ENCODE measurements at regions not wholly inside any gene's neighbourhood (a gene's known extent, or its start where the extent isn't known, plus 50 kb on each side); places are given as distances from the start of the nearest gene placed in this dataset.

- Mint-ChIP-seq H3K36me3 (ENCODE audit: low read depth) (no peaks in the 10 kb centered on the region), H3K27me3 (ENCODE audit: low read depth) (no peaks in the 10 kb centered on the region), H3K4me3 (ENCODE audit: unreplicated experiment) (no peak overlapping the region), H3K4me1 (ENCODE audit: low read depth) (peaks cover 11% of the 10 kb centered on the region), H3K27ac (ENCODE audit: unreplicated experiment) (no peak overlapping the region), H3K9me3 (ENCODE audit: low read depth) (no peaks in the 10 kb centered on the region)
- TF ChIP-seq CTCF (IDR thresholded peaks at IDR 0.05), result no peak
- no peak for DNase-seq (ENCODE audit: low spot score)
These were observed 86.2 kb upstream of the ARID1B start for GRCh38 chr6:156691018-156691417.

- H3K27me3 Mint-ChIP-seq (ENCODE audit: low read depth), result no peaks in the 10 kb centered on the region
- no peaks in the 10 kb centered on the region for H3K9me3 Mint-ChIP-seq (ENCODE audit: low read depth)
- no peak overlapping the region for H3K4me3 Mint-ChIP-seq (ENCODE audit: unreplicated experiment)
- DNase-seq (ENCODE audit: low spot score), result no peak
- TF ChIP-seq CTCF (IDR thresholded peaks at IDR 0.05), result no peak
- H3K4me1 Mint-ChIP-seq (ENCODE audit: low read depth), result peaks cover 14% of the 10 kb centered on the region
- no peaks in the 10 kb centered on the region for H3K36me3 Mint-ChIP-seq (ENCODE audit: low read depth)
- H3K27ac Mint-ChIP-seq (ENCODE audit: unreplicated experiment), result no peak overlapping the region
These were observed 87.5 kb upstream of the ARID1B start for GRCh38 chr6:156689656-156690055.

- Mint-ChIP-seq H3K4me3 (ENCODE audit: unreplicated experiment) (no peak overlapping the region), H3K36me3 (ENCODE audit: low read depth) (no peaks in the 10 kb centered on the region), H3K9me3 (ENCODE audit: low read depth) (no peaks in the 10 kb centered on the region), H3K27ac (ENCODE audit: unreplicated experiment) (peak overlapping the region; percentile 13), H3K4me1 (ENCODE audit: low read depth) (peaks cover 14% of the 10 kb centered on the region), H3K27me3 (ENCODE audit: low read depth) (no peaks in the 10 kb centered on the region)
- DNase-seq (ENCODE audit: low spot score), result no peak
- TF ChIP-seq CTCF (IDR thresholded peaks at IDR 0.05), result no peak
These were observed 88.6 kb upstream of the ARID1B start for GRCh38 chr6:156688620-156688971.

GRCh38 chr6:156687789-156688619 lies 89.2 kb upstream of the ARID1B start:
- Mint-ChIP-seq H3K9me3 (ENCODE audit: low read depth) (no peaks in the 10 kb centered on the region), H3K4me1 (ENCODE audit: low read depth) (peaks cover 14% of the 10 kb centered on the region), H3K36me3 (ENCODE audit: low read depth) (no peaks in the 10 kb centered on the region), H3K27me3 (ENCODE audit: low read depth) (no peaks in the 10 kb centered on the region), H3K4me3 (ENCODE audit: unreplicated experiment) (peak overlapping the region; percentile 72), H3K27ac (ENCODE audit: unreplicated experiment) (peak overlapping the region; percentile 81)
- no peak for TF ChIP-seq CTCF (IDR thresholded peaks at IDR 0.05)
- no peak for DNase-seq (ENCODE audit: low spot score)

- no peak for TF ChIP-seq CTCF (IDR thresholded peaks at IDR 0.05)
- Mint-ChIP-seq H3K9me3 (ENCODE audit: low read depth) (no peaks in the 10 kb centered on the region), H3K27ac (ENCODE audit: unreplicated experiment) (peak overlapping the region; percentile 97), H3K27me3 (ENCODE audit: low read depth) (no peaks in the 10 kb centered on the region), H3K4me3 (ENCODE audit: unreplicated experiment) (peak overlapping the region; percentile 91), H3K4me1 (ENCODE audit: low read depth) (peaks cover 14% of the 10 kb centered on the region), H3K36me3 (ENCODE audit: low read depth) (no peaks in the 10 kb centered on the region)
- peak; percentile 93 for DNase-seq (ENCODE audit: low spot score)
These were observed 90.0 kb upstream of the ARID1B start for GRCh38 chr6:156686995-156687788.
